ENCODE measurements at regions not wholly inside any gene's neighbourhood (a gene's known extent, or its start where the extent isn't known, plus 50 kb on each side); places are given as distances from the start of the nearest gene placed in this dataset.

- Mint-ChIP-seq H3K4me1 (ENCODE audit: low read depth) (no peaks in the 10 kb centered on the region), H3K27ac (no peak overlapping the region), H3K9me3 (no peaks in the 10 kb centered on the region), H3K27me3 (ENCODE audit: low read depth) (no peaks in the 10 kb centered on the region), H3K4me3 (ENCODE audit: low read depth) (no peak overlapping the region), H3K36me3 (ENCODE audit: low read depth) (no peaks in the 10 kb centered on the region)
- intact Hi-C loops (cut with micrococcal nuclease): no loop called here
- DNase-seq (ENCODE audit: low spot score): no peak
Measured at GRCh38 chr2:58585233-58585632, 344.1 kb upstream of the FANCL start.

GRCh38 chr2:58584606-58585118 is 343.5 kb upstream of the FANCL start:
- Mint-ChIP-seq H3K4me1 (ENCODE audit: low read depth) (no peaks in the 10 kb centered on the region), H3K36me3 (ENCODE audit: low read depth) (no peaks in the 10 kb centered on the region)
- intact Hi-C loops (cut with micrococcal nuclease): no loop called here

DNA sequence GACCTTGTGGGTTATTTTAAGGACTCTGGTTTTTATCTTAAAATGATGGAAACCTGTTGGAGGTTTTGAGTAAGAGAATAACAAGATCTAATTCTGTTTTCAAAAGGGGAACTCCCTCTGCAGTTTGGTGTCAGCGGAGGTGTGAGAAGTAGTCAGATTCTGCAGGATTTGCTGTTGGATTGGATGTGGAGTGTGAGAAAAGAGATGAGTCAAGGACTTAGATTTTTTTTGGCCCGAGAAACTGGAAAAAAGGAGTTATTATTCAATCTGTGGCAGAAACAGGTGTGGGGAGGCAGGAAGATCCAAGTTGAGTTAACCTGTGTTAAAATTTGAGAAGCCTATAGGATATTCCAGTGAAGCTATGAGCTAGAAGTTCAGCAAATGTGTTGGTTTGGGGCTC is 337.2 kb upstream of the FANCL start:
- intact Hi-C loops (cut with micrococcal nuclease): no loop called here
- Mint-ChIP-seq H3K27ac (no peak overlapping the region), H3K27me3 (ENCODE audit: low read depth) (peaks cover 3% of the 10 kb centered on the region), H3K9me3 (no peaks in the 10 kb centered on the region), H3K36me3 (ENCODE audit: low read depth) (no peaks in the 10 kb centered on the region), H3K4me3 (ENCODE audit: low read depth) (no peak overlapping the region), H3K4me1 (ENCODE audit: low read depth) (no peaks in the 10 kb centered on the region)
- no peak for DNase-seq (ENCODE audit: low spot score)

More at GRCh38 chr2:58584606-58585118, 343.5 kb upstream of the FANCL start:
- no peaks in the 10 kb centered on the region for H3K9me3 Mint-ChIP-seq
- no peak for DNase-seq (ENCODE audit: low spot score)
- H3K4me3 Mint-ChIP-seq (ENCODE audit: low read depth): no peak overlapping the region
- no peaks in the 10 kb centered on the region for H3K27me3 Mint-ChIP-seq (ENCODE audit: low read depth)
- no peak overlapping the region for H3K27ac Mint-ChIP-seq

GRCh38 chr2:58574873-58575272 is 333.7 kb upstream of the FANCL start:
- no peak for DNase-seq (ENCODE audit: low spot score)
- H3K27me3 Mint-ChIP-seq (ENCODE audit: low read depth): peaks cover 3% of the 10 kb centered on the region
- intact Hi-C loops (cut with micrococcal nuclease): no loop called here
- H3K4me1 Mint-ChIP-seq (ENCODE audit: low read depth): peaks cover 10% of the 10 kb centered on the region
- H3K9me3 Mint-ChIP-seq: no peaks in the 10 kb centered on the region
- no peak overlapping the region for H3K27ac Mint-ChIP-seq
- no peak overlapping the region for H3K4me3 Mint-ChIP-seq (ENCODE audit: low read depth)
- H3K36me3 Mint-ChIP-seq (ENCODE audit: low read depth): no peaks in the 10 kb centered on the region

DNA sequence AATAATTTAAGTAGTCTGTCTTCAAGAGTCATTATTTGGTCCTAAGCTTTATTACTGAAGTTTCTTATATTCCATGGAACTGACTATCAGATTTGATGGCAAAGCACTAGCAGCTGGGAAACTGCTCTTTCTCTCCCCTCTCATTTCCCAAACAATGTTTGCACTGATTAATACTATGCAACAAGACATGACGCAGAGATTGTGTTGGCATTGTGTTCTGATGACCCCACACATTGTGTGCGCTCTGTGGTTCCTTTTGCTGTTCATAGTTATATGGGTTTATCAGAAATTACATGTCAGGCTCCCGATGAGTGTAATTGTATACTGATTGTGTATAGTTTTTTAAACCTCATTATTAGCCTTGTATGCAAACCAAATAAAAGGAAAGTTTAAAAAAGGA is 331.6 kb upstream of the FANCL start:
- peaks cover 18% of the 10 kb centered on the region for H3K4me1 Mint-ChIP-seq (ENCODE audit: low read depth)
- no peak for DNase-seq (ENCODE audit: low spot score)
- H3K36me3 Mint-ChIP-seq (ENCODE audit: low read depth): no peaks in the 10 kb centered on the region
- intact Hi-C loops (cut with micrococcal nuclease): no loop called here
- H3K9me3 Mint-ChIP-seq: no peaks in the 10 kb centered on the region
- no peak overlapping the region for H3K27ac Mint-ChIP-seq
- H3K27me3 Mint-ChIP-seq (ENCODE audit: low read depth): no peaks in the 10 kb centered on the region
- no peak overlapping the region for H3K4me3 Mint-ChIP-seq (ENCODE audit: low read depth)

GRCh38 chr2:58571181-58571852 is 330.2 kb upstream of the FANCL start:
- Mint-ChIP-seq H3K9me3 (no peaks in the 10 kb centered on the region), H3K36me3 (ENCODE audit: low read depth) (no peaks in the 10 kb centered on the region), H3K27ac (no peak overlapping the region), H3K27me3 (ENCODE audit: low read depth) (no peaks in the 10 kb centered on the region), H3K4me3 (ENCODE audit: low read depth) (no peak overlapping the region), H3K4me1 (ENCODE audit: low read depth) (peaks cover 18% of the 10 kb centered on the region)
- DNase-seq (ENCODE audit: low spot score): no peak
- intact Hi-C loops (cut with micrococcal nuclease): no loop called here

- H3K27me3 Mint-ChIP-seq (ENCODE audit: low read depth): no peaks in the 10 kb centered on the region
- no peak overlapping the region for H3K4me3 Mint-ChIP-seq (ENCODE audit: low read depth)
- H3K9me3 Mint-ChIP-seq: no peaks in the 10 kb centered on the region
- H3K4me1 Mint-ChIP-seq (ENCODE audit: low read depth): peaks cover 18% of the 10 kb centered on the region
- DNase-seq (ENCODE audit: low spot score): no peak
- intact Hi-C loops (cut with micrococcal nuclease): no loop called here
- H3K36me3 Mint-ChIP-seq (ENCODE audit: low read depth): no peaks in the 10 kb centered on the region
- H3K27ac Mint-ChIP-seq: no peak overlapping the region
Measured at GRCh38 chr2:58569475-58570185, 328.5 kb upstream of the FANCL start.

DNA sequence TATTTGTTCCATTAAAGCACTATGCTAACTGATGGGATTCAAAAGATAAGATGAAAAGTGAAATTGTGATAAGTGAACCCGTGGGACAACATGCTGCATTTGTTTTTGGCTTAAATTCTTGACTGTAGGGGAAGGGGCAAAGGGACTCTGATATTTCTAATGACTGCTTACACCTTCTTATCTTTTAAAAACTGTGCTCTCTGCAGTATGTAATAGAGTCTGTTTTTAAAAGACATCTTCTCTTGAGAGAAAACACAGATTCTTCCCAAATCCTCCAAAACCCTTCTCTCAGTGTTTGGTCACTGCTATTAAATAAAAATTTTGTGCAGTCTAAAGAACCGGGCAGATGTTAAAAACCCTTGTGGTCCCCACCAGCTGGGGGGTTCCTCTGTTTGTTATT is 327.8 kb upstream of the FANCL start:
- intact Hi-C loops (cut with micrococcal nuclease): no loop called here
- H3K9me3 Mint-ChIP-seq: no peaks in the 10 kb centered on the region
- peaks cover 18% of the 10 kb centered on the region for H3K4me1 Mint-ChIP-seq (ENCODE audit: low read depth)
- no peak for DNase-seq (ENCODE audit: low spot score)
- no peak overlapping the region for H3K4me3 Mint-ChIP-seq (ENCODE audit: low read depth)
- H3K27ac Mint-ChIP-seq: no peak overlapping the region
- H3K36me3 Mint-ChIP-seq (ENCODE audit: low read depth): no peaks in the 10 kb centered on the region
- no peaks in the 10 kb centered on the region for H3K27me3 Mint-ChIP-seq (ENCODE audit: low read depth)

GRCh38 chr2:58562276-58562675 is 321.2 kb upstream of the FANCL start:
- Mint-ChIP-seq H3K27ac (no peak overlapping the region), H3K27me3 (ENCODE audit: low read depth) (no peaks in the 10 kb centered on the region), H3K9me3 (no peaks in the 10 kb centered on the region), H3K4me3 (ENCODE audit: low read depth) (no peak overlapping the region), H3K36me3 (ENCODE audit: low read depth) (no peaks in the 10 kb centered on the region), H3K4me1 (ENCODE audit: low read depth) (no peaks in the 10 kb centered on the region)
- intact Hi-C loops (cut with micrococcal nuclease): no loop called here
- DNase-seq (ENCODE audit: low spot score): no peak

- no peaks in the 10 kb centered on the region for H3K27me3 Mint-ChIP-seq (ENCODE audit: low read depth)
Measured at GRCh38 chr2:58560531-58560930, 319.4 kb upstream of the FANCL start.

DNA sequence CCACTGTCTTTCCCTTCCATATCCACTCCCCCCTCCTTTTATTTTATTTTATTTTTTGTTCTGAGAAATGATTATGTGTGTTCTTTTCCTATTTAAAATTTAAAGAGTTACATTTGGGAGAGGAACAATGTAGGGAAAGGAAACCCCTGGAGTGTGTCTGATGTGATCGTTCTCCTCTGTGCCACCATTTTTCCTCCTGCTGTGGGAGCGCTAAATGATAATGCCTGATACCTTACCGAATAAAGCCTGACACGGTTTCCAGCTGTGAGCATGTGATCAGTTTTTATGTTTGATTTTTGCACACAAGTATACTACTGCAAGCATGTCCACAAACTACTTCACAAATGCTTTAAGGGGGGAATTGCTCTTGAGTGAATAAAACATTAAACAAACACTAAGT is 317.8 kb upstream of the FANCL start:
- no peak overlapping the region for H3K27ac Mint-ChIP-seq
- no peaks in the 10 kb centered on the region for H3K36me3 Mint-ChIP-seq (ENCODE audit: low read depth)
- no peaks in the 10 kb centered on the region for H3K9me3 Mint-ChIP-seq
- H3K4me3 Mint-ChIP-seq (ENCODE audit: low read depth): no peak overlapping the region
- DNase-seq (ENCODE audit: low spot score): no peak
- no peaks in the 10 kb centered on the region for H3K27me3 Mint-ChIP-seq (ENCODE audit: low read depth)
- H3K4me1 Mint-ChIP-seq (ENCODE audit: low read depth): no peaks in the 10 kb centered on the region
- intact Hi-C loops (cut with micrococcal nuclease): no loop called here

More at GRCh38 chr2:58560531-58560930, 319.4 kb upstream of the FANCL start:
- Mint-ChIP-seq H3K36me3 (ENCODE audit: low read depth) (no peaks in the 10 kb centered on the region), H3K4me3 (ENCODE audit: low read depth) (no peak overlapping the region), H3K27ac (no peak overlapping the region), H3K9me3 (no peaks in the 10 kb centered on the region), H3K4me1 (ENCODE audit: low read depth) (no peaks in the 10 kb centered on the region)
- DNase-seq (ENCODE audit: low spot score): no peak
- intact Hi-C loops (cut with micrococcal nuclease): no loop called here

- H3K9me3 Mint-ChIP-seq: no peaks in the 10 kb centered on the region
- no peaks in the 10 kb centered on the region for H3K36me3 Mint-ChIP-seq (ENCODE audit: low read depth)
- intact Hi-C loops (cut with micrococcal nuclease): no loop called here
- H3K27ac Mint-ChIP-seq: no peak overlapping the region
- no peak overlapping the region for H3K4me3 Mint-ChIP-seq (ENCODE audit: low read depth)
- no peaks in the 10 kb centered on the region for H3K4me1 Mint-ChIP-seq (ENCODE audit: low read depth)
- H3K27me3 Mint-ChIP-seq (ENCODE audit: low read depth): no peaks in the 10 kb centered on the region
- no peak for DNase-seq (ENCODE audit: low spot score)
Measured at GRCh38 chr2:58557176-58557575, 316.1 kb upstream of the FANCL start.

DNA sequence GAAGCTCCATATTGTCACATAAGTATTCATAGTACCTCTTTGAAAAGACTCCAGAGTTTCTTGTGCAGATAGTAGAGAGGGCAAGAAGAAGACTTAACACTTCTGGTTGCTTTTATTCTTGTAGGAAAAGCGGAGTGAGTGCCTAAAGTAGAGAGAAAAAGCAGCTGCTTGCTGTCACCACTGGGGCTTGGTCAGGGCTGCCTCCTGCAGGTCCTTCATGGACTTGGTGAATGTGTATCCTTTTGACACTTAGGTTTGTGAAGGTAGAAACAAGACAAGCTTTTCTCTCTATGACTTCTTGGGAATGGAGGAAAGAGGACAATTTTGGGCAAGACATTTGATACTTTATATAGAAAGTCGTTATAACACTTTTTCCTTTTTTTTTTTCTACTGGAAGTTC is 312.8 kb upstream of the FANCL start:
- DNase-seq (ENCODE audit: low spot score): no peak
- no peak overlapping the region for H3K4me3 Mint-ChIP-seq (ENCODE audit: low read depth)
- intact Hi-C loops (cut with micrococcal nuclease): no loop called here
- no peaks in the 10 kb centered on the region for H3K36me3 Mint-ChIP-seq (ENCODE audit: low read depth)
- no peaks in the 10 kb centered on the region for H3K27me3 Mint-ChIP-seq (ENCODE audit: low read depth)
- no peaks in the 10 kb centered on the region for H3K4me1 Mint-ChIP-seq (ENCODE audit: low read depth)
- H3K9me3 Mint-ChIP-seq: no peaks in the 10 kb centered on the region
- no peak overlapping the region for H3K27ac Mint-ChIP-seq
